ENCODE measurements at regions not wholly inside any gene's neighbourhood (a gene's known extent, or its start where the extent isn't known, plus 50 kb on each side); places are given as distances from the start of the nearest gene placed in this dataset.

DNA sequence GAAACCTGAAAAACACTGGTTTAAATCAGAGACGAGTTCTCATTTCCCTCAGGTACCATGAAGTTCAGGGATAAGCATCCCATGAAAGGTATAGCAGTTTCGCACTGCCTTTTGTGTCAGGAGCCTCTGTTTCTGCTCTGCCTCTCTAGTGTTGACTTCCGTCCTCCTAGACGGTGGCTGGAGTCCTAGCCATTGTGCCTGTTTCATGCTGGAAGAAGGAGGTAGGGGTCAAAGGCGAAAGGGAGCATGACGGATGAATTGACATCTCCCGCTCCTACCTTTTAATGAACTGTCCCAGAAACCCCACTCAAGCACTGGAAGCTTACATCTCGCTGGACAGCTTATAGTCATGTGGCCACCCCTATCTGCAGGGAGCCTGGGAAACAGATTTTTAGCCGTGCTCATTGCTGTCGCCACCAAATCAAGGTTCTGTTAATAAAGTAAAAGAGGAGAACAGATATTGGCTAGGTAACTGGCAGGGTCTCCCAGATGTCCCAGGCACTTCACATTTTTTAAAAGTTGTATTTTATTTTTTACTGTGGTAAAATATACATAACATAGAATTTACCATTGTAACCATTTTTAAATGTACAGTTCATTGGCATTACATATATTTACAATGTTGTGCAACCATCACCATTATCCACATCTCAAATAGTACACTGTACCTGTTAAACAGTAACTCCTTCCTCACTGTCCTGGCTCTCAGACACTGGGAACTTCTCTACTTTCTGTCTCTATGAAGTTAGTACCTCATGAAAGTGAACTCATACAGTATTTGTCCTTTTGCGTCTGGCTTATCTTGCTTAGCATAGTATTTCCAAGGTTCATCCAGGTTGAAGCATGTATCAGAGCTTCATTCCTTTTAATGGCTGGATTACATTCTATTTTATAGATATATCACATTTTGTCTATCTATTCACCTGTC, 55.0 kb upstream of the CTLA4 start (continued):
- TF ChIP-seq CHD2 (IDR thresholded peaks at IDR 0.05; ENCODE audit: low read depth, low read length) (no peak), NR2F1 (CRISPR knock-in tag; IDR thresholded peaks at IDR 0.05) (no peak), ISX (CRISPR knock-in tag; conservative IDR thresholded peaks at IDR 0.05) (no peak), ZNF552 (CRISPR knock-in tag; IDR thresholded peaks at IDR 0.05; ENCODE audit: borderline replicate concordance) (no peak), FOXK1 (CRISPR knock-in tag; IDR thresholded peaks at IDR 0.05; ENCODE audit: borderline replicate concordance, low read depth) (peak; percentile 53; the same call in 1 of the 2 replicates), STAG1 (CRISPR knock-in tag; IDR thresholded peaks at IDR 0.05) (no peak), ZZZ3 (CRISPR knock-in tag; IDR thresholded peaks at IDR 0.05; ENCODE audit: borderline replicate concordance) (no peak), ZNF441 (CRISPR knock-in tag; IDR thresholded peaks at IDR 0.05; ENCODE audit: borderline replicate concordance) (no peak), ZNF20 (CRISPR knock-in tag; IDR thresholded peaks at IDR 0.05) (no peak), ZFP36 (IDR thresholded peaks at IDR 0.05; ENCODE audit: borderline replicate concordance, low read depth, low read length, partially characterized antibody) (no peak), MEF2D (CRISPR knock-in tag; IDR thresholded peaks at IDR 0.05) (no peak), SMC3 (IDR thresholded peaks at IDR 0.05; ENCODE audit: low read length) (peak; percentile 40), ZNF891 (CRISPR knock-in tag; IDR thresholded peaks at IDR 0.05) (no peak), NR2F2 (IDR thresholded peaks at IDR 0.05; ENCODE audit: borderline replicate concordance, low read depth) (no peak), ZNF264 (CRISPR knock-in tag; IDR thresholded peaks at IDR 0.05) (peak; percentile 66), MAFF (IDR thresholded peaks at IDR 0.05; ENCODE audit: low read depth, low read length) (no peak), ZBTB1 (CRISPR knock-in tag; IDR thresholded peaks at IDR 0.05; ENCODE audit: borderline replicate concordance) (no peak), TOE1 (CRISPR knock-in tag; IDR thresholded peaks at IDR 0.05) (no peak; the same call in 1 of the 2 replicates)
- TF ChIP-seq, protein P1, sequence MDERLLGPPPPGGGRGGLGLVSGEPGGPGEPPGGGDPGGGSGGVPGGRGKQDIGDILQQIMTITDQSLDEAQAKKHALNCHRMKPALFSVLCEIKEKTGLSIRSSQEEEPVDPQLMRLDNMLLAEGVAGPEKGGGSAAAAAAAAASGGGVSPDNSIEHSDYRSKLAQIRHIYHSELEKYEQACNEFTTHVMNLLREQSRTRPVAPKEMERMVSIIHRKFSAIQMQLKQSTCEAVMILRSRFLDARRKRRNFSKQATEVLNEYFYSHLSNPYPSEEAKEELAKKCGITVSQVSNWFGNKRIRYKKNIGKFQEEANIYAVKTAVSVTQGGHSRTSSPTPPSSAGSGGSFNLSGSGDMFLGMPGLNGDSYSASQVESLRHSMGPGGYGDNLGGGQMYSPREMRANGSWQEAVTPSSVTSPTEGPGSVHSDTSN (CRISPR knock-in tag; IDR thresholded peaks at IDR 0.05): no peak
- TF ChIP-seq, protein P2, sequence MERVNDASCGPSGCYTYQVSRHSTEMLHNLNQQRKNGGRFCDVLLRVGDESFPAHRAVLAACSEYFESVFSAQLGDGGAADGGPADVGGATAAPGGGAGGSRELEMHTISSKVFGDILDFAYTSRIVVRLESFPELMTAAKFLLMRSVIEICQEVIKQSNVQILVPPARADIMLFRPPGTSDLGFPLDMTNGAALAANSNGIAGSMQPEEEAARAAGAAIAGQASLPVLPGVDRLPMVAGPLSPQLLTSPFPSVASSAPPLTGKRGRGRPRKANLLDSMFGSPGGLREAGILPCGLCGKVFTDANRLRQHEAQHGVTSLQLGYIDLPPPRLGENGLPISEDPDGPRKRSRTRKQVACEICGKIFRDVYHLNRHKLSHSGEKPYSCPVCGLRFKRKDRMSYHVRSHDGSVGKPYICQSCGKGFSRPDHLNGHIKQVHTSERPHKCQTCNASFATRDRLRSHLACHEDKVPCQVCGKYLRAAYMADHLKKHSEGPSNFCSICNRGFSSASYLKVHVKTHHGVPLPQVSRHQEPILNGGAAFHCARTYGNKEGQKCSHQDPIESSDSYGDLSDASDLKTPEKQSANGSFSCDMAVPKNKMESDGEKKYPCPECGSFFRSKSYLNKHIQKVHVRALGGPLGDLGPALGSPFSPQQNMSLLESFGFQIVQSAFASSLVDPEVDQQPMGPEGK (CRISPR knock-in tag; IDR thresholded peaks at IDR 0.05): 0 out of 2 replicates have a peak, but pooled peaks have one; percentile 18
- TF ChIP-seq, protein P3, sequence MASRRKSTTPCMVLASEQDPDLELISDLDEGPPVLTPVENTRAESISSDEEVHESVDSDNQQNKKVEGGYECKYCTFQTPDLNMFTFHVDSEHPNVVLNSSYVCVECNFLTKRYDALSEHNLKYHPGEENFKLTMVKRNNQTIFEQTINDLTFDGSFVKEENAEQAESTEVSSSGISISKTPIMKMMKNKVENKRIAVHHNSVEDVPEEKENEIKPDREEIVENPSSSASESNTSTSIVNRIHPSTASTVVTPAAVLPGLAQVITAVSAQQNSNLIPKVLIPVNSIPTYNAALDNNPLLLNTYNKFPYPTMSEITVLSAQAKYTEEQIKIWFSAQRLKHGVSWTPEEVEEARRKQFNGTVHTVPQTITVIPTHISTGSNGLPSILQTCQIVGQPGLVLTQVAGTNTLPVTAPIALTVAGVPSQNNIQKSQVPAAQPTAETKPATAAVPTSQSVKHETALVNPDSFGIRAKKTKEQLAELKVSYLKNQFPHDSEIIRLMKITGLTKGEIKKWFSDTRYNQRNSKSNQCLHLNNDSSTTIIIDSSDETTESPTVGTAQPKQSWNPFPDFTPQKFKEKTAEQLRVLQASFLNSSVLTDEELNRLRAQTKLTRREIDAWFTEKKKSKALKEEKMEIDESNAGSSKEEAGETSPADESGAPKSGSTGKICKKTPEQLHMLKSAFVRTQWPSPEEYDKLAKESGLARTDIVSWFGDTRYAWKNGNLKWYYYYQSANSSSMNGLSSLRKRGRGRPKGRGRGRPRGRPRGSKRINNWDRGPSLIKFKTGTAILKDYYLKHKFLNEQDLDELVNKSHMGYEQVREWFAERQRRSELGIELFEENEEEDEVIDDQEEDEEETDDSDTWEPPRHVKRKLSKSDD (CRISPR knock-in tag; IDR thresholded peaks at IDR 0.05; ENCODE audit: low read depth): 0 out of 2 replicates have a peak, but pooled peaks have one; percentile 24
- TF ChIP-seq, protein P4, sequence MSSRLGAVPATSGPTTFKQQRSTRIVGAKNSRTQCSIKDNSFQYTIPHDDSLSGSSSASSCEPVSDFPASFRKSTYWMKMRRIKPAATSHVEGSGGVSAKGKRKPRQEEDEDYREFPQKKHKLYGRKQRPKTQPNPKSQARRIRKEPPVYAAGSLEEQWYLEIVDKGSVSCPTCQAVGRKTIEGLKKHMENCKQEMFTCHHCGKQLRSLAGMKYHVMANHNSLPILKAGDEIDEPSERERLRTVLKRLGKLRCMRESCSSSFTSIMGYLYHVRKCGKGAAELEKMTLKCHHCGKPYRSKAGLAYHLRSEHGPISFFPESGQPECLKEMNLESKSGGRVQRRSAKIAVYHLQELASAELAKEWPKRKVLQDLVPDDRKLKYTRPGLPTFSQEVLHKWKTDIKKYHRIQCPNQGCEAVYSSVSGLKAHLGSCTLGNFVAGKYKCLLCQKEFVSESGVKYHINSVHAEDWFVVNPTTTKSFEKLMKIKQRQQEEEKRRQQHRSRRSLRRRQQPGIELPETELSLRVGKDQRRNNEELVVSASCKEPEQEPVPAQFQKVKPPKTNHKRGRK (CRISPR knock-in tag; IDR thresholded peaks at IDR 0.05): no peak

All from HepG2 (cell line).